IPS-20b (cell line): ENCODE measurements at regions not wholly inside any gene's neighbourhood (a gene's known extent, or its start where the extent isn't known, plus 50 kb on each side); places are given as distances from the start of the nearest gene placed in this dataset.

Source experiments
- H3K27ac ChIP-seq: one replicate; pipeline ENCODE4 v1.5.1; 2013; ENCODE audit warnings: low read length
- H3K27me3 ChIP-seq: 2 replicates; pipeline ENCODE4 v1.6.1; 2013; ENCODE audit warnings: mild to moderate bottlenecking, low read length, inconsistent platforms; ENCODE audit not compliant: insufficient read depth
- H3K36me3 ChIP-seq: 2 replicates; pipeline ENCODE4 v1.6.1; 2013; ENCODE audit warnings: low read depth, mild to moderate bottlenecking, inconsistent platforms, low read length, moderate library complexity; ENCODE audit not compliant: insufficient read depth
- H3K4me1 ChIP-seq: 2 replicates; pipeline ENCODE4 v1.6.1; 2013; ENCODE audit warnings: mild to moderate bottlenecking, control low read depth, inconsistent platforms, low read length, moderate library complexity; ENCODE audit not compliant: insufficient read depth
- H3K4me3 ChIP-seq: 2 replicates; pipeline ENCODE4 v1.5.1; 2013; ENCODE audit warnings: mild to moderate bottlenecking, low read length, inconsistent platforms
- H3K9ac ChIP-seq: 2 replicates; pipeline ENCODE4 v1.6.1; 2013; ENCODE audit warnings: low read depth, mild to moderate bottlenecking, inconsistent platforms, low read length, moderate library complexity
- H3K9me3 ChIP-seq: 2 replicates; pipeline ENCODE4 v1.6.1; 2013; ENCODE audit warnings: mild to moderate bottlenecking, low read depth, low read length, inconsistent platforms; ENCODE audit not compliant: insufficient read depth

DNA sequence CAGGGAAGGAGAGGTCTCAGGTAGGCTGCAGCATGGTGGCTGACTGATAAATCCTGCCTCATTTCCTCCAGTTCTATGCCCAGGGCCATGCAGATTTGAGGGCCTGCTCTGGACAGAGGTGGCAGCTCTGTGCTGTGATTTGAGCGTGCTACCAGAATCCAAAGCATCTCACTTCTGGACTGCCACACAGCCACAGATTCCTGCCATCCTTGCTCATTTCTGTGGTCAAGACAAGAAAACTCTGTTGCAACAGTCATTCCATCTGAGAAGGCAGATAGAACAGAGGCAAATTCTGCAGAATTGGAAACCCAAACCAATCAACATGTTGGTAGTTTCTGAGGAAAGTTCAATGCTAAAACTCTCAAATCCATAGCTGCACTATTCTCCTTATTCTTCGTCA, 102.8 kb upstream of the GALNT2 start:
- Histone ChIP-seq H3K27ac (no peak overlapping the region), H3K9me3 (no peaks in the 10 kb centered on the region), H3K4me1 (no peaks in the 10 kb centered on the region), H3K36me3 (no peaks in the 10 kb centered on the region), H3K27me3 (no peaks in the 10 kb centered on the region), H3K9ac (no peak overlapping the region), H3K4me3 (no peak overlapping the region)

DNA sequence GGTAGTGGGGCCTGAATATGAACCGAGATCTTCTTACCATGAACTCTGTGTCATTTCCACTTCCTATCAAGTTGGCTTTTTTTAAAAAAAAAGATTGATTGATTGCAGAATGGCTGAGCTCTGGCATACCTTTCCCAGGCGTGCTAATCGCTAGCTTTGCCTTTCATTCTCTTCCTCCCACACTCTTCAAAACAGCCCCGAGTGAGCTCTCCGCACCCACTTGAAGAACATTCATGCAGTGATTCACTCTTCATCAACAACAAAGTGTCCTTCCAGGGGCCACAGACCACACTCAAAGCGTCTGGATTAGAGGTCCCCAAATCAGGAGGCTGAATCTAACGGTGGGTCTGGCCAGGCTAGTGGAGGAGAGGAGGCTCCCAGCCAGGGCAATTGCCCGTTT, 96.3 kb upstream of the GALNT2 start:
- H3K27ac ChIP-seq, result no peak overlapping the region
- H3K27me3 ChIP-seq, result no peaks in the 10 kb centered on the region
- H3K9me3 ChIP-seq, result no peaks in the 10 kb centered on the region
- H3K4me1 ChIP-seq, result no peaks in the 10 kb centered on the region
- no peak overlapping the region for H3K9ac ChIP-seq
- H3K4me3 ChIP-seq, result no peak overlapping the region
- H3K36me3 ChIP-seq, result no peaks in the 10 kb centered on the region

DNA sequence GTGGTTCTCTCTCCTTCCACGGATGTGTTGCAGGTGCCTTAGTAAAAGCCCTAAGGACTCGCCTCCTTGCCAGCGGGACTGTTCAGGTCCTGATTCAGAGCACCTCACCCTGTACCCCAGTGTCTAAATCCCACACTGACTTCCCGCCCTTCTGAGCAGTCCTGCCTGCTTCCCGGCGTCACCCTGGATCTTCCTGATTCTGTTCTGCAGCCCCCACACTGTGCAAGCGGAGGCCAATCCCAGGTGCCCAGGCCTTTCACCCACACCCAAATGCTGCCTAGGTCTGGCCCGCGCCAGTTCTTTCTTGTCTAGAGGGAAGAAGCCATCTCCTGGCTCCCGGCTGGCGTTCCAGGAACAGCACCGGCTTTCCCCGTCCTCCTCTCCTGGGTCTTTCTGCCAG, 95.9 kb upstream of the GALNT2 start:
- H3K4me3 ChIP-seq, result no peak overlapping the region

DNA sequence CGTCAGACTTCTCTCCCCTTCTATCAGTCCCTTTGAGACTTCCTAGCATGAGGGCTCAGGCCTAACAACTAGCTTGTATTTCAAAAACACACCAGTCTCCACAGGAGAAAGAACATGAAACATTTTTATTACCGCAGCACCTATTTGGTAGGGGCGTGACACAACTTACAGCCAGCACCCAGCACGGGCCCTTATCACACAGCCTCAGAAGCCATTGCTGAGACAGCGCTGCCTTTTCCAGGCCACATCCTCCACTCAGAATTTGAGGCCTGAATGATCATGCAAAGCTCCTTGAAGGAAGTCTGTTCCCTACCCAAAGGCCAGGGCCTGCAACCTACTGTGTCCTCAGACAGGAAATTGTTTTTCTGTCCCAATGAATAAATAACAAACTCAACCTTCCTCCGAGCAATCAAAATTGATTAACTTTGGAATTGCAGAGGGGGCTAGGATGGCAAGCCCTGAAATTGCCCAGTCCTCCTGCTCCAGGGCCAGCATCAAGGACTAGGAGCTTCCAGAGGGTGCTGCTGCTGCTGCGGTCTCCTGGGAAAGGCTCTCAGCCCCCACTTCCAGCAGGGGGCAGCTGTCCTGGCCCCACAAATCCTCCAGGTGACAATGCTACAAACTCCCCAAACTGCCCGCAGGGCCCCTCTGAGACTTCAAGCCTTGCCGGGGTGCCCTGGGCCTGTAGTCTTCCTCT, 94.3 kb upstream of the GALNT2 start:
- Histone ChIP-seq H3K4me3 (no peak overlapping the region), H3K9ac (no peak overlapping the region), H3K9me3 (peaks cover 7% of the 10 kb centered on the region; the same call in 1 of the 2 replicates), H3K36me3 (no peaks in the 10 kb centered on the region), H3K27me3 (no peaks in the 10 kb centered on the region), H3K4me1 (no peaks in the 10 kb centered on the region), H3K27ac (no peak overlapping the region)

More for the DNA sequence above, 95.9 kb upstream of the GALNT2 start:
- Histone ChIP-seq H3K27me3 (no peaks in the 10 kb centered on the region), H3K9ac (no peak overlapping the region), H3K9me3 (peaks cover 2% of the 10 kb centered on the region; the same call in 1 of the 2 replicates), H3K36me3 (no peaks in the 10 kb centered on the region), H3K4me1 (no peaks in the 10 kb centered on the region), H3K27ac (no peak overlapping the region)

DNA sequence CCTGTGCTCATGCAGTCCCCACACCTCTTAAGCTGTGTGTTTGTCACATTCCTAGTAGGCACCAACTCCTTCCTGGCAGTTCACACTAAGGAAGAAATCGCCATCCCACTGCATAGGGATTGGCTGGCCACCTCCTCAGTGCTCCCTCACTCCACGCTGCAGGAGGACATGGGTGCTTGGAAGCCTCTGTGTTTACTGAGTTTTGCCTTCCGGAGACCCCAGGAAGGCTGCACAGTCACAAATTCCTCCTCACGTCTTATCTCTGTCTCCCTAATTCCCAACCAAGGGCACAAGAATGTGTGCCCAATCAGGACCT, 93.8 kb upstream of the GALNT2 start:
- peaks cover 12% of the 10 kb centered on the region; the same call in 1 of the 2 replicates for H3K9me3 ChIP-seq
- H3K27me3 ChIP-seq, result no peaks in the 10 kb centered on the region
- no peak overlapping the region for H3K9ac ChIP-seq
- no peak overlapping the region for H3K27ac ChIP-seq
- no peak overlapping the region for H3K4me3 ChIP-seq
- no peaks in the 10 kb centered on the region for H3K36me3 ChIP-seq
- no peaks in the 10 kb centered on the region for H3K4me1 ChIP-seq

DNA sequence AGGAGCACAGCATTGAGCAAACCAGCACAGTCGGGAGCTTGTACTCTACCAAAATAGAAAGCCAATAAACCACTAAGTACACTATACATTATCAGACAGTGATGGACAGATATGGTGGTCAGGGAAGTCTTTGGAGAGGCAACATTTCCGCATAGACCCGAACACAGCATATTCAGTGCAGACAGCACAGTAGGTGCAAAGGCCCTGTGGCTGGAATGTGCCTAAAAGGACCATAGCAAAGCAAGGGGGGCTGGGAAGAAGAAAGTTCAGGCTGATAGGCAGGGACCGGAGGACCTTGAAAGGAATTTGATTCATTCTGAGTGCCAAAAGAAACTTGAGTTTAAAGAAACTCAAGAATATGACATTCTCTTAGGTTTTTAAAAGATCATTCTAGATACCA, 92.0 kb upstream of the GALNT2 start:
- Histone ChIP-seq H3K27me3 (no peaks in the 10 kb centered on the region), H3K27ac (no peak overlapping the region), H3K36me3 (no peaks in the 10 kb centered on the region), H3K4me3 (no peak overlapping the region), H3K9ac (no peak overlapping the region), H3K9me3 (peaks cover 15% of the 10 kb centered on the region; the same call in 1 of the 2 replicates), H3K4me1 (no peaks in the 10 kb centered on the region)

DNA sequence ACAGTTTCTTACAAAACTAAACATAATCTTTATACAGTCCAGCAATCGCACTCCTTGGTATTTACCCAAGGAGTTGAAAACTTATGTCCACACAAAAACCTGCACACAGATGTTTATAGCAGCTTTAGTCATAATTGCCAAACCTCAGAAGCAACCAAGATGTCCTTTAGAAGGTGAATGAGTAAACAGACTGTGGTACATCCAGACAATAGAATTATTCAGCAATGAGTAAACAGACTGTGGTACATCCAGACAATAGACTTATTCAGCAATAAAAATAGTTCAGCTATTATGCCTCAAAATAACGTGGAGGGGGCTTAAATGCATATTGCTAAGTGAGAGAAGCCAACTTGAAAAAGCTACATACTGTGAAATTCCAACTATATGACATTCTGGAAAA, 87.0 kb upstream of the GALNT2 start:
- no peaks in the 10 kb centered on the region for H3K27me3 ChIP-seq
- no peak overlapping the region for H3K9ac ChIP-seq
- H3K27ac ChIP-seq, result no peak overlapping the region
- no peak overlapping the region for H3K4me3 ChIP-seq
- H3K36me3 ChIP-seq, result no peaks in the 10 kb centered on the region
- H3K4me1 ChIP-seq, result no peaks in the 10 kb centered on the region
- H3K9me3 ChIP-seq, result peaks cover 15% of the 10 kb centered on the region; the same call in 1 of the 2 replicates

DNA sequence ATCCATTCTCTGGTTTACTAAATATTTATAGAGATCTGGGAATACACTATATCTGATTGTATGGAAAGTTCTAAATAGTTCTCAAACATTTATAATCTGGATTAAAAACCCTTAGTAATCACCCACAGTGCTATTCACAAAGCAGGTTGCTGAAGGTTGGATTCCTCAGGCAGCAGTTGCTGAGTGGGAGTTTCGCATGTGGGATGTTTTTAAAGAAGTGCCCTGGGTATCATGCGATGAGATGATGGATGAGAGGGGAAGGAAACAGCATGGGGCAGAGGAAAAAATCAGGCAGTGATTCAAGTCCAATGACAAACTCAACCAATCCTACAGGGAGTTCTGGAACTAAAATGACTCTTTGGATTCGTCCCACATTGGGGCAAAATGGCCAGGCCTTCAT, 85.3 kb upstream of the GALNT2 start:
- Histone ChIP-seq H3K9ac (no peak overlapping the region), H3K27me3 (no peaks in the 10 kb centered on the region), H3K4me1 (no peaks in the 10 kb centered on the region), H3K27ac (no peak overlapping the region), H3K36me3 (no peaks in the 10 kb centered on the region), H3K9me3 (peaks cover 12% of the 10 kb centered on the region; the same call in 1 of the 2 replicates), H3K4me3 (no peak overlapping the region)

DNA sequence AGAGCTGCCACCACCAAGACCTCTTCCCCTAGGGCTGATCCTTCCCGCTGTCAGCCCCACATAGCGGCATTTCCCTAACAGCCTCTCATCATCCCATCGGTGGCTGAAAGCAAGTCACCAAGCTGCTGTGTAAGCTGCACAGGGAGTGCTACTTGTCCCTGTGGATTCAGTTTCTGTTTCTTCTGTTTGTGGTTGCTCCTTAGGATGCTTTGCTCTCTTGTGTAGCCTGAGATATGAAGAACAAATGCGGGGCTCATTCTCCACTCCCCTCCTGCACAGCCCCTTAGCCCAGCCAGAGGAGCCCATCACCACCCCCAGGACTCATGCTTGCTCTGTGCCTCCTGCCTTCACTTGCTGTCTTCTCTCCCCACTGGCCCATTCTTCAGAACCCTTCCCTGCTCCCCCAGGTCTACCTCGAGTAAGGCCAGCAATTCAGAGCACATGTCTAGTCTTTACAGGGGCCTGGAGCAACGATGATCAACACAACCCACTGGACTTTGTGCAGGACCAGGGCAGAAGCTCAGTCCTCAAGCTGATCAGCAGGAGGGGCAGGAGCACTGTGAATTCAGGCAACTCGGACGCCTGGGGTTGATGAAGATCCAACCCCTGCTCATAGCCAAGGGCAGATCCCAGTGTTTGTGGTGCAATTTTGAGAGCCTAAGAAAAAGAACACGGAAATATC, 82.6 kb upstream of the GALNT2 start:
- Histone ChIP-seq H3K36me3 (no peaks in the 10 kb centered on the region), H3K27ac (no peak overlapping the region), H3K27me3 (no peaks in the 10 kb centered on the region), H3K9me3 (no peaks in the 10 kb centered on the region), H3K9ac (no peak overlapping the region), H3K4me3 (no peak overlapping the region), H3K4me1 (no peaks in the 10 kb centered on the region)

DNA sequence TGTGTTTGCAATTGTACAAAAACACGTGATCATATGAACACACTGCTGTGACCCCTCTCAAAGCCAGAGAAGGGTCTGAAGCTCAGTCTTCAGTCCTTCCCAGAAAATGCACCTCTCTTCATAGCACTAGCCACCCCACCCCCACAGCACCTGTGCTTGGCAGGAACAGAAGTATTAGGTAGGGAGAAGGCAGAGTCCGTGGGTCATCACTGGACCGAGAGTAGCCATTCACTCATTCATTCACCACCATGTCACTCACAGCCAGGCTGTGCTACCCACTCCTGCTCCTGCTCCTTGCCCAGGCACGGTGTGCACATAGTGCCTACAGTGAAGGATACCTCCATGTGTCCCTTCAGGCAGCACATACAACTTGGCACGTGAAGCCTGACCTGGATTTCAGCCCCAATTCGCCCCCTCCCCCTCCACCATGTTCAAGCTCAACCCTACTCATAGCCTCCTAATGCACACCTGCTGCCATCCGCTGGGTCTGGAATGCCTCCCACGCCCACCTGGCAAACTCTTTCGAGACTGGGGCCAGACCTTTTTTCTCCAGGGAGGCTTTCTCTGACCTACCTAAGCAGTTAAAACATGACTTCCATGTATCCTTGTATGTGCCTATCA, 81.9 kb upstream of the GALNT2 start:
- Histone ChIP-seq H3K9ac (no peak overlapping the region), H3K4me1 (no peaks in the 10 kb centered on the region), H3K36me3 (no peaks in the 10 kb centered on the region), H3K9me3 (no peaks in the 10 kb centered on the region), H3K27me3 (no peaks in the 10 kb centered on the region), H3K27ac (no peak overlapping the region), H3K4me3 (no peak overlapping the region)

DNA sequence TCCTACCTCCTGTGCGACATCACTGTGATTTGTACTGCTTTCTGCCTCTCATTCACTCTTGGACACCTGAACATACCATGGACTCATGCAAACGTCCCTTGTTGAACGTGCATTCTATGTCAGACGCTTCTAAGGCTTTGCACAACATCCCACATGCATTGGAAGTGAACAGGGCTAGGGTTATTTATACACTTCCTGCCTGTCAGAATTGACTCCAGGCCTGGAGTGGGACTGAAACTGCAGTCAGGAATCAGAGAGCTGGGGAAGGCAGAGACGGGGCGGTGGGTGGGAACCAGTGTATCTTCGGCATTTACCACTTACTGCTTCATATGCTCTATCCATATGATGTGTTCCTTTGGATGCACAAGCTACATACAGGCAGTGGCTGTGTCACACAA, 81.4 kb upstream of the GALNT2 start:
- no peaks in the 10 kb centered on the region for H3K27me3 ChIP-seq

DNA sequence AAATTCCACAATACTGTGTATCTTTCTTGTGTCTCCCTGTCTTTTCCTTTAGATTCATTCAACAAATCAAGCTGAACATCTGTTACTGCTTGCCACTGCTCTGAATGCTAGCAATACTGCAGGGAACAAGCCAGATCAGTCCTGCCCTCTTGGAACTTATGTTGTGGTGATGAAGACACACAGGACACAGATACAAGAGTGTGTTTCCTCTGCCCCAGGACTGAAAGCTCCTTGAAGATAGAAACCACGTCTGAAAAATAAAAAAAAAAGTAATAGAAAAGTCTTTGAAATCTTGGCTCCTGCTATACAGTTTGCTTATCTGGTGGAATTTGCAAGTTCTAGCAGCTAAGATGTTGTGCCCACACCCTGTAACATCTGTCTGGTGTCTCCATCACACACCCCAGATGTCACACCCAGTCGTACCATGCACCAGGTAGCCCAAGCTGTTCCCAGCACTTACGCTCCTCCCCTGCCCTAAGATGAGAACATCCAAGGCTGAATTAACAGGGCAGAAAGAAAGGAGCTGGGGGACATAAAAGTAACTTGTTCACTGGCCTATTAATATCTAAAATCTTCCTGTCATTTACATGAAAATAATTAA, 80.2 kb upstream of the GALNT2 start:
- H3K9me3 ChIP-seq, result no peaks in the 10 kb centered on the region
- H3K27me3 ChIP-seq, result no peaks in the 10 kb centered on the region

More for the DNA sequence above, 81.4 kb upstream of the GALNT2 start:
- Histone ChIP-seq H3K4me1 (no peaks in the 10 kb centered on the region), H3K9ac (no peak overlapping the region), H3K36me3 (no peaks in the 10 kb centered on the region), H3K27ac (no peak overlapping the region), H3K9me3 (no peaks in the 10 kb centered on the region), H3K4me3 (no peak overlapping the region)

More for the DNA sequence above, 80.2 kb upstream of the GALNT2 start:
- no peak overlapping the region for H3K9ac ChIP-seq
- H3K36me3 ChIP-seq, result no peaks in the 10 kb centered on the region
- no peak overlapping the region for H3K4me3 ChIP-seq
- no peaks in the 10 kb centered on the region for H3K4me1 ChIP-seq
- H3K27ac ChIP-seq, result no peak overlapping the region
